ENCODE measurements at regions not wholly inside any gene's neighbourhood (a gene's known extent, or its start where the extent isn't known, plus 50 kb on each side); places are given as distances from the start of the nearest gene placed in this dataset.

- TF ChIP-seq, protein P1, sequence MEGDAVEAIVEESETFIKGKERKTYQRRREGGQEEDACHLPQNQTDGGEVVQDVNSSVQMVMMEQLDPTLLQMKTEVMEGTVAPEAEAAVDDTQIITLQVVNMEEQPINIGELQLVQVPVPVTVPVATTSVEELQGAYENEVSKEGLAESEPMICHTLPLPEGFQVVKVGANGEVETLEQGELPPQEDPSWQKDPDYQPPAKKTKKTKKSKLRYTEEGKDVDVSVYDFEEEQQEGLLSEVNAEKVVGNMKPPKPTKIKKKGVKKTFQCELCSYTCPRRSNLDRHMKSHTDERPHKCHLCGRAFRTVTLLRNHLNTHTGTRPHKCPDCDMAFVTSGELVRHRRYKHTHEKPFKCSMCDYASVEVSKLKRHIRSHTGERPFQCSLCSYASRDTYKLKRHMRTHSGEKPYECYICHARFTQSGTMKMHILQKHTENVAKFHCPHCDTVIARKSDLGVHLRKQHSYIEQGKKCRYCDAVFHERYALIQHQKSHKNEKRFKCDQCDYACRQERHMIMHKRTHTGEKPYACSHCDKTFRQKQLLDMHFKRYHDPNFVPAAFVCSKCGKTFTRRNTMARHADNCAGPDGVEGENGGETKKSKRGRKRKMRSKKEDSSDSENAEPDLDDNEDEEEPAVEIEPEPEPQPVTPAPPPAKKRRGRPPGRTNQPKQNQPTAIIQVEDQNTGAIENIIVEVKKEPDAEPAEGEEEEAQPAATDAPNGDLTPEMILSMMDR (optimal IDR thresholded peaks at IDR 0.05 in 1 of 3, IDR thresholded peaks at IDR 0.05 in 1 of 3, conservative IDR thresholded peaks at IDR 0.05 in 1 of 3; ENCODE audit: extremely low read depth in 1 of 3, insufficient read depth in 2 of 3, low read length in 3 of 3) = no peak
- TF ChIP-seq EZH2 (IDR thresholded peaks at IDR 0.05; ENCODE audit: low read length) = no peak
Measured at GRCh38 chr7:125678771-125679170, 749.1 kb upstream of the POT1 start.

Measured in keratinocyte (primary cell).